Panc1 (cell line): ENCODE measurements at regions not wholly inside any gene's neighbourhood (a gene's known extent, or its start where the extent isn't known, plus 50 kb on each side); places are given as distances from the start of the nearest gene placed in this dataset.

Experiments
- ATAC-seq: fragments of 200-7000 bp; cut with Tn5 transposase; 2 replicates; pipeline ENCODE4 v1.9.1; 2020; ENCODE audit warnings: mild to moderate bottlenecking, moderate library complexity
- BruUV-seq: library from RNA; stranded (reverse); fragments of 400-500 nt; replicated peaks from 2 replicates; lab custom pipeline; 2021; lab: Mats Ljungman, UMichigan
- CTCF ChIA-PET: fragments of 300-600 bp; sonication (Branson Sonifier 250); formaldehyde crosslinking; loops from one replicate; lab custom pipeline; 2022; ENCODE audit warnings: antibody characterized with exemption; lab: Charles Lee
- POLR2A ChIA-PET: fragments of 300-600 bp; sonication (Branson Sonifier 250); formaldehyde crosslinking; loops from one replicate; lab custom pipeline; 2022; ENCODE audit warnings: antibody characterized with exemption; lab: Charles Lee
- DNase-seq: peaks from one replicate; pipeline ENCODE4 v3.0.0-alpha.2; 2010; ENCODE audit warnings: low read depth, low spot score
- H3K27ac ChIP-seq: 2 replicates; pipeline ENCODE4 v1.5.1; 2011; ENCODE audit warnings: mild to moderate bottlenecking, low read length, inconsistent platforms
- H3K27me3 ChIP-seq: fragments of 200-500 bp; sonication (Bioruptor generic); 2 replicates; pipeline ENCODE4 v1.6.0; 2014; ENCODE audit warnings: low read length, inconsistent platforms; ENCODE audit not compliant: control insufficient read depth, insufficient read depth
- H3K36me3 ChIP-seq: fragments of 200-500 bp; sonication (Bioruptor generic); 2 replicates; pipeline ENCODE4 v1.5.1; 2014; ENCODE audit warnings: inconsistent platforms, mild to moderate bottlenecking, low read length, moderate library complexity; ENCODE audit not compliant: control insufficient read depth, insufficient read depth
- H3K4me1 ChIP-seq: 2 replicates; pipeline ENCODE4 v1.5.1; 2011; ENCODE audit warnings: inconsistent platforms, mild to moderate bottlenecking, low read length, moderate library complexity; ENCODE audit not compliant: control insufficient read depth, insufficient read depth
- H3K4me3 ChIP-seq, 2 experiments: 2 replicates each; pipeline ENCODE4 v1.5.1; 2011 to 2012; ENCODE audit warnings: low read depth in 2 of 2, low read length in 2 of 2, mild to moderate bottlenecking in 2 of 2, inconsistent platforms in 1 of 2, moderate library complexity in 1 of 2
- H3K9me3 ChIP-seq: fragments of 200-500 bp; sonication (Bioruptor generic); 2 replicates; pipeline ENCODE4 v1.5.1; 2014; ENCODE audit warnings: low read depth, mild to moderate bottlenecking, inconsistent platforms, low read length, moderate library complexity; ENCODE audit not compliant: control insufficient read depth, insufficient read depth
- POLR2AphosphoS5 ChIP-seq: IDR thresholded peaks from 2 replicates; pipeline ENCODE4 v1.6.1; 2012; ENCODE audit warnings: mild to moderate bottlenecking, low read depth, low read length, moderate library complexity
- SIN3A ChIP-seq: IDR thresholded peaks from 2 replicates; pipeline ENCODE4 v1.6.1; 2012; ENCODE audit warnings: low read depth, mild to moderate bottlenecking, low read length, moderate library complexity, borderline replicate concordance; ENCODE audit not compliant: insufficient read depth
- TCF7L2 ChIP-seq: IDR thresholded peaks from 2 replicates; pipeline ENCODE4 v1.6.1; 2011; ENCODE audit warnings: mild to moderate bottlenecking, low read depth, low read length, inconsistent platforms
- in situ Hi-C: cut with HindIII; loops from 2 replicates; pipeline ENCODE4 v1.10.0; 2016; ENCODE audit warnings: low sequenced_read_pairs, low pct_unique_long_range_greater_than_20kb
- intact Hi-C: fragments of 100-400 bp; cut with micrococcal nuclease; formaldehyde crosslinking; loops from one replicate; pipeline ENCODE4 v1.10.0; 2022; ENCODE audit not compliant: unreplicated experiment
- TF ChIP-seq, protein P1 (sequence below): fragments of 450-650 bp; IDR thresholded peaks from 2 replicates; pipeline ENCODE4 v1.5.1; 2017; ENCODE audit warnings: mild to moderate bottlenecking
- TF ChIP-seq, protein P2 (sequence below), 2 experiments: IDR thresholded peaks; 2 replicates each; pipeline ENCODE4 v1.6.1; 2011 to 2012; ENCODE audit warnings: low read depth in 2 of 2, control low read depth in 1 of 2, low read length in 1 of 2, mild to moderate bottlenecking in 1 of 2, moderate library complexity in 1 of 2; ENCODE audit not compliant: insufficient read depth in 1 of 2

DNA sequence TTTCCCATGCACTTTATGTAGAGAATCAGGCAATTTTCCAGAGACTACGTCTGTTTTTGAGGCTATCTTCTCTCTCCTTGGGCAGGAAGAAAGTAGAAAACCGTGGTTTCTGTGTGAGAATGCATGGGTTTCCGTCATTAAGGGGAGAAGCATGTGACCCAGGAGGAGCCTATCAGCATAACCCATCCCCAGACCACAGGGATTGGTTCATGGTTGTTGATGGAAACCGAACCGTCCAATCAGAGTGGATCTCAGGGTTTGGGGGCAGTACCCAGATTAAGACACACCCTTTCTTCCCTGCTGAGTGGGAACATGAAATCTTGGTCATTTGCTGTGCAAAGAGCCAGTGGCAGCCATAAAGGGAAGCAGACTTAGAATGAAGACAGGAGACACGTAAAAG lies 517.8 kb downstream of the MN1 start:
- CTCF ChIA-PET, result no interaction called here
- H3K27me3 ChIP-seq, result no peaks in the 10 kb centered on the region; the same call in 1 of the 2 replicates
- in situ Hi-C loops, result no loop called here

DNA sequence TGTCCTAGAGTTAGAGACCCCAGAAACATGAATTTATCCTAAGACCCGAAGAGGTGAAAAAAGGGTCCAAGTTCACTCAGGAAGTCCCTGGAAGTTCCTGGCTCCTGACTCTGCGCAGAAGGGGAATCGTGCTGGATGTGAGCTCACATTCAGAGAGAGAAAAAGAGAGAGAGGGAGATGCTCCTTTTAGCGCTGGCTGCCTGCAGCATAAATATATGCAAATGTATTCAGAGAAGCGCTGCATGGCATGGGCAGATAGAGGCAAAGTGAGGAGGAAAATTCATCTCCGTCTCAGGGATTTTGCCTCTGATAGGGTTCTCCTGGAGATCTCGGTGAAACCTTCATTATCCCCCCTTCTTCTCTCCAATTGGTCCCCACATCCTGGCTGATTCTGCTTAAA lies 517.2 kb downstream of the MN1 start:
- POLR2A ChIA-PET, result no interaction called here
- H3K36me3 ChIP-seq, result no peaks in the 10 kb centered on the region
- ATAC-seq, result no peak
- CTCF ChIA-PET, result no interaction called here
- no peak overlapping the region for H3K4me3 ChIP-seq
- H3K4me1 ChIP-seq, result no peaks in the 10 kb centered on the region
- DNase-seq, result no peak
- intact Hi-C loops, result no loop called here
- no peak overlapping the region for H3K27ac ChIP-seq
- in situ Hi-C loops, result no loop called here
- TF ChIP-seq SIN3A, result no peak
- no peak for TF ChIP-seq TCF7L2
- TF ChIP-seq, protein P1, sequence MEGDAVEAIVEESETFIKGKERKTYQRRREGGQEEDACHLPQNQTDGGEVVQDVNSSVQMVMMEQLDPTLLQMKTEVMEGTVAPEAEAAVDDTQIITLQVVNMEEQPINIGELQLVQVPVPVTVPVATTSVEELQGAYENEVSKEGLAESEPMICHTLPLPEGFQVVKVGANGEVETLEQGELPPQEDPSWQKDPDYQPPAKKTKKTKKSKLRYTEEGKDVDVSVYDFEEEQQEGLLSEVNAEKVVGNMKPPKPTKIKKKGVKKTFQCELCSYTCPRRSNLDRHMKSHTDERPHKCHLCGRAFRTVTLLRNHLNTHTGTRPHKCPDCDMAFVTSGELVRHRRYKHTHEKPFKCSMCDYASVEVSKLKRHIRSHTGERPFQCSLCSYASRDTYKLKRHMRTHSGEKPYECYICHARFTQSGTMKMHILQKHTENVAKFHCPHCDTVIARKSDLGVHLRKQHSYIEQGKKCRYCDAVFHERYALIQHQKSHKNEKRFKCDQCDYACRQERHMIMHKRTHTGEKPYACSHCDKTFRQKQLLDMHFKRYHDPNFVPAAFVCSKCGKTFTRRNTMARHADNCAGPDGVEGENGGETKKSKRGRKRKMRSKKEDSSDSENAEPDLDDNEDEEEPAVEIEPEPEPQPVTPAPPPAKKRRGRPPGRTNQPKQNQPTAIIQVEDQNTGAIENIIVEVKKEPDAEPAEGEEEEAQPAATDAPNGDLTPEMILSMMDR, result no peak
- no peak for TF ChIP-seq POLR2AphosphoS5
- TF ChIP-seq, protein P2, sequence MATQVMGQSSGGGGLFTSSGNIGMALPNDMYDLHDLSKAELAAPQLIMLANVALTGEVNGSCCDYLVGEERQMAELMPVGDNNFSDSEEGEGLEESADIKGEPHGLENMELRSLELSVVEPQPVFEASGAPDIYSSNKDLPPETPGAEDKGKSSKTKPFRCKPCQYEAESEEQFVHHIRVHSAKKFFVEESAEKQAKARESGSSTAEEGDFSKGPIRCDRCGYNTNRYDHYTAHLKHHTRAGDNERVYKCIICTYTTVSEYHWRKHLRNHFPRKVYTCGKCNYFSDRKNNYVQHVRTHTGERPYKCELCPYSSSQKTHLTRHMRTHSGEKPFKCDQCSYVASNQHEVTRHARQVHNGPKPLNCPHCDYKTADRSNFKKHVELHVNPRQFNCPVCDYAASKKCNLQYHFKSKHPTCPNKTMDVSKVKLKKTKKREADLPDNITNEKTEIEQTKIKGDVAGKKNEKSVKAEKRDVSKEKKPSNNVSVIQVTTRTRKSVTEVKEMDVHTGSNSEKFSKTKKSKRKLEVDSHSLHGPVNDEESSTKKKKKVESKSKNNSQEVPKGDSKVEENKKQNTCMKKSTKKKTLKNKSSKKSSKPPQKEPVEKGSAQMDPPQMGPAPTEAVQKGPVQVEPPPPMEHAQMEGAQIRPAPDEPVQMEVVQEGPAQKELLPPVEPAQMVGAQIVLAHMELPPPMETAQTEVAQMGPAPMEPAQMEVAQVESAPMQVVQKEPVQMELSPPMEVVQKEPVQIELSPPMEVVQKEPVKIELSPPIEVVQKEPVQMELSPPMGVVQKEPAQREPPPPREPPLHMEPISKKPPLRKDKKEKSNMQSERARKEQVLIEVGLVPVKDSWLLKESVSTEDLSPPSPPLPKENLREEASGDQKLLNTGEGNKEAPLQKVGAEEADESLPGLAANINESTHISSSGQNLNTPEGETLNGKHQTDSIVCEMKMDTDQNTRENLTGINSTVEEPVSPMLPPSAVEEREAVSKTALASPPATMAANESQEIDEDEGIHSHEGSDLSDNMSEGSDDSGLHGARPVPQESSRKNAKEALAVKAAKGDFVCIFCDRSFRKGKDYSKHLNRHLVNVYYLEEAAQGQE (IDR thresholded peaks at IDR 0.05; ENCODE audit: insufficient read depth in 1 of 2, low read depth in 2 of 2, low read length in 1 of 2), result no peak
- no peaks in the 10 kb centered on the region; the same call in 1 of the 2 replicates for H3K27me3 ChIP-seq
- H3K9me3 ChIP-seq, result no peaks in the 10 kb centered on the region
- no TSS peak for BruUV-seq

More for the DNA sequence above, 517.8 kb downstream of the MN1 start:
- no peak for DNase-seq
- Histone ChIP-seq H3K36me3 (no peaks in the 10 kb centered on the region), H3K4me1 (no peaks in the 10 kb centered on the region), H3K27ac (no peak overlapping the region), H3K4me3 (no peak overlapping the region), H3K9me3 (no peaks in the 10 kb centered on the region)
- POLR2A ChIA-PET, result no interaction called here
- intact Hi-C loops, result no loop called here
- BruUV-seq, result no TSS peak
- no peak for ATAC-seq
- TF ChIP-seq SIN3A, result no peak
- TF ChIP-seq TCF7L2, result no peak
- TF ChIP-seq, protein P1, result no peak
- no peak for TF ChIP-seq POLR2AphosphoS5
- TF ChIP-seq, protein P2 (IDR thresholded peaks at IDR 0.05; ENCODE audit: insufficient read depth in 1 of 2, low read depth in 2 of 2, low read length in 1 of 2), result no peak
